A673 (cell line): ENCODE measurements at regions not wholly inside any gene's neighbourhood (a gene's known extent, or its start where the extent isn't known, plus 50 kb on each side); places are given as distances from the start of the nearest gene placed in this dataset.

Source experiments
- CTCF ChIP-seq: fragments of 300-800, 200-600 bp; sonication (generic); conservative IDR thresholded peaks from 2 replicates; pipeline ENCODE4 v1.5.1; 2017; ENCODE audit warnings: low read depth, mild to moderate bottlenecking, antibody characterized with exemption, low read length, moderate library complexity, mixed read lengths
- EZH2 ChIP-seq: fragments of 200-600 bp; sonication (generic); IDR thresholded peaks from 2 replicates; pipeline ENCODE4 v1.6.1; 2017; ENCODE audit warnings: borderline replicate concordance, low read depth, mild to moderate bottlenecking, mixed read lengths, antibody characterized with exemption, low read length; ENCODE audit not compliant: poor library complexity, severe bottlenecking

- no peak for TF ChIP-seq EZH2
- TF ChIP-seq CTCF, result no peak
Measured at GRCh38 chr3:152719264-152719663, 115.7 kb upstream of the P2RY1 start.
